ENCODE measurements at regions not wholly inside any gene's neighbourhood (a gene's known extent, or its start where the extent isn't known, plus 50 kb on each side); places are given as distances from the start of the nearest gene placed in this dataset.

DNA sequence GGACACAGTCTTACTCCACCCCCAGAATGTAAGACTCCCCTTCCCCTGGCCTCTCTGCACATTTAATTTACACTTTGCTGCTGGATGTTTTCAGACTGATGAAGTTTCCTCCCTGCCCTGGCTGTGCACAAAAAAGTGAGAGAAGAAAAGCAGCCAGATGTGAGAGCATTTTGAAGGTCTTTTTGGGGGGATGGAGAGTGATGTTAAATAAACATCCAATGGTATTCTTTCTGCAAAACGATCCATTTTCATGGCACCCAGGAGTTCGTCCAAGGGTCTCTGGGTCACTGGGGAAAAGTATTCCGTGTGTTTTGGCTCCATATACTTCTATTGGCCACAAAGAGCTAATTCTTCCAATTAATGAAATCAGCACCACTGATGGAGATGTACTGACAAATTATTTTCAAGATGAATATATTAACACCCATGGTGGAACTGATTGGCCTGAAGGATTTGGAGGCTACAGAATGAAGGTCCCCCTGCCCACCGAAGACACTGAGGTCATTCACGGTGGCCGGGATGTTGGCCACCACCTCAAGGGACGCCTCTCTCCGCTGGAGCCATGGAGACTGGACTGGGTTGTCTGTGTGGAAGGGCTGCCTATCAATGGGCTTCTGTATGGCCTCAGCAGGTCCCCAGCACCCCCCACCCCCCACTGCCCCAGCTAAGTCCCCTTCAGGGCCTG, 107.6 kb upstream of the PKDCC start:
- Mint-ChIP-seq H3K4me1 (ENCODE audit: low read depth) (no peaks in the 10 kb centered on the region), H3K27ac (no peak overlapping the region), H3K9me3 (no peaks in the 10 kb centered on the region), H3K27me3 (ENCODE audit: insufficient read depth) (peaks cover 22% of the 10 kb centered on the region), H3K4me3 (no peak overlapping the region), H3K36me3 (ENCODE audit: low read depth) (no peaks in the 10 kb centered on the region)
- TF ChIP-seq, protein P1, sequence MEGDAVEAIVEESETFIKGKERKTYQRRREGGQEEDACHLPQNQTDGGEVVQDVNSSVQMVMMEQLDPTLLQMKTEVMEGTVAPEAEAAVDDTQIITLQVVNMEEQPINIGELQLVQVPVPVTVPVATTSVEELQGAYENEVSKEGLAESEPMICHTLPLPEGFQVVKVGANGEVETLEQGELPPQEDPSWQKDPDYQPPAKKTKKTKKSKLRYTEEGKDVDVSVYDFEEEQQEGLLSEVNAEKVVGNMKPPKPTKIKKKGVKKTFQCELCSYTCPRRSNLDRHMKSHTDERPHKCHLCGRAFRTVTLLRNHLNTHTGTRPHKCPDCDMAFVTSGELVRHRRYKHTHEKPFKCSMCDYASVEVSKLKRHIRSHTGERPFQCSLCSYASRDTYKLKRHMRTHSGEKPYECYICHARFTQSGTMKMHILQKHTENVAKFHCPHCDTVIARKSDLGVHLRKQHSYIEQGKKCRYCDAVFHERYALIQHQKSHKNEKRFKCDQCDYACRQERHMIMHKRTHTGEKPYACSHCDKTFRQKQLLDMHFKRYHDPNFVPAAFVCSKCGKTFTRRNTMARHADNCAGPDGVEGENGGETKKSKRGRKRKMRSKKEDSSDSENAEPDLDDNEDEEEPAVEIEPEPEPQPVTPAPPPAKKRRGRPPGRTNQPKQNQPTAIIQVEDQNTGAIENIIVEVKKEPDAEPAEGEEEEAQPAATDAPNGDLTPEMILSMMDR (IDR thresholded peaks at IDR 0.05) = no peak
- DNase-seq = no peak

DNA sequence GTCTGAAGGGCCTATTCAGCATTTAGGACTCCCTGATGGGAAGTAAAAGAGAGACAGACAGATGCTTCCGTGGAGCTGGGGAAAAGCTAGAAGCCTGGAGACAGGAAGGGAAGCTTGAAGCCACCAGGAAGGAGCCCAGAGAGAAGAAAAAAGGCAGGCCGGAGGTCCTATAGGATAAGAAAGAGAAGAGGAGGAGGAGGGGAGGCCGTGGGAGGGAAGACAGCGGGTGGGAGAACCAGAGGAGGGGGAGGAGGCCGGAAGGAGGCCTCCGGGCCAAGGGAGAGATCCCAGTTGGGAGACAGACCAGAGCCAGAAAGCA, 107.1 kb upstream of the PKDCC start:
- no peaks in the 10 kb centered on the region for H3K9me3 Mint-ChIP-seq
- no peaks in the 10 kb centered on the region for H3K36me3 Mint-ChIP-seq (ENCODE audit: low read depth)
- no peak overlapping the region for H3K27ac Mint-ChIP-seq
- no peak for DNase-seq
- peaks cover 22% of the 10 kb centered on the region for H3K27me3 Mint-ChIP-seq (ENCODE audit: insufficient read depth)
- TF ChIP-seq, protein P1 (IDR thresholded peaks at IDR 0.05) = no peak
- no peaks in the 10 kb centered on the region for H3K4me1 Mint-ChIP-seq (ENCODE audit: low read depth)
- H3K4me3 Mint-ChIP-seq = no peak overlapping the region

DNA sequence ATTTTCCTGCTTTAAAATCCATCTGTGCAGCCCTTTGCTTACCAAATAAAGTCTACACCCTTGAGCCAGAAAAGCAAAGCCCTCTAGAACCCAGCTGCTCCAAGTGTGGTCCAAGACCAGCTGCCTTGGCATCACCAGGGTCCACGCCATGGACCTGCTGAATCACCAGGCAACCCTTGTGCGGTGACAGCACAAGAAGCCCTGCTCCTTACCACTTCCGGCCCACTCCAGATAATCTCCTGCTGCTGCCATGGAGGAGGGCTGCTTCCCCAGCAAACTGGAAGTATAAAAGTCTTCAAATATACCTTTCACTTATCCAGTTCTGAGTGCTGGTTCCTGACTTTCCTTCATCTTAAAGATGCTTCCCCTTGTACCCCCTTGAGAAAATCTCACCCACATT, 106.0 kb upstream of the PKDCC start:
- H3K4me3 Mint-ChIP-seq = no peak overlapping the region
- no peak for DNase-seq
- peaks cover 26% of the 10 kb centered on the region for H3K27me3 Mint-ChIP-seq (ENCODE audit: insufficient read depth)
- H3K9me3 Mint-ChIP-seq = no peaks in the 10 kb centered on the region
- TF ChIP-seq, protein P1 (IDR thresholded peaks at IDR 0.05) = no peak
- H3K27ac Mint-ChIP-seq = no peak overlapping the region
- H3K36me3 Mint-ChIP-seq (ENCODE audit: low read depth) = no peaks in the 10 kb centered on the region
- H3K4me1 Mint-ChIP-seq (ENCODE audit: low read depth) = no peaks in the 10 kb centered on the region

DNA sequence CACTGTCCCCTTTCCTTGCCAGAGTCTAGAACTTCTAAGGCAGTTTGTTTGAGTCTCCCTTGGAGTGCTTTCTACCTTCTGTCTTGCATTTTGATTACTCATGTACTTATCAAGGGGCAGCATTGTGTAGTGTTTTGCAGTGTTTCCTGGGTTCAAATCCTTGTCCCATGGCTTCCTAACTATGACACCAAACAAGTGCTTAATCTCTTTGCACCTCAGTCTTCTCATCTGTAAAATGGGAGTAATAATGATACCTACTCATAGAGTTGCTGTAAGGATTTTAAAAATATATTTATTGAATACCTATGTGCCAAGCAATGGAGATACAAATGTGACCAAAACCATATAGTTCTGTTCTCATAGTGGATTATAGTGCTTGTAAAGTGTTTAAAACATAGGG, 105.5 kb upstream of the PKDCC start:
- no peaks in the 10 kb centered on the region for H3K4me1 Mint-ChIP-seq (ENCODE audit: low read depth)
- no peaks in the 10 kb centered on the region for H3K9me3 Mint-ChIP-seq
- no peak overlapping the region for H3K27ac Mint-ChIP-seq
- H3K4me3 Mint-ChIP-seq = no peak overlapping the region
- H3K36me3 Mint-ChIP-seq (ENCODE audit: low read depth) = no peaks in the 10 kb centered on the region
- no peak for DNase-seq
- H3K27me3 Mint-ChIP-seq (ENCODE audit: insufficient read depth) = peaks cover 28% of the 10 kb centered on the region
- TF ChIP-seq, protein P1 (IDR thresholded peaks at IDR 0.05) = no peak

DNA sequence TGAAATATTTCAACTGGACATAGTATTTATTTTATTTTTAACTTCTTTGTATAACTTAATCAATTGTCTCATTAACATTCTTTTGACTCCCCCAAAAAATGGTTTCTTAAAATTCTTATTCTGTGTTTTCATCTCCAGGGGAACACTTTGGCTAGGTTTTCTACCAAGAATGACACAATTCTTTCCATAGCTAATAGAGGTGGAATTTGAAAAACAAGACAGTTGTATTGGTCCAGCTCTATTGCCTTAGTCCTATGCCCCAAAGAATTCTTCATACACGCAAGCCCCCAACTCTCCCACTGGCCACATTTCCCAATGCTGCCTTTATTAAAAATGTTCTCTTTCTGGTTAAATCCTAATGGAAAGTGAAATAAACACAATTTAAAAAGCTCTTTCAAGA, 104.7 kb upstream of the PKDCC start:
- Mint-ChIP-seq H3K4me1 (ENCODE audit: low read depth) (no peaks in the 10 kb centered on the region), H3K27ac (no peak overlapping the region)

More for the DNA sequence above, 104.7 kb upstream of the PKDCC start:
- no peaks in the 10 kb centered on the region for H3K9me3 Mint-ChIP-seq
- no peak overlapping the region for H3K4me3 Mint-ChIP-seq
- TF ChIP-seq, protein P1 (IDR thresholded peaks at IDR 0.05) = no peak
- peaks cover 29% of the 10 kb centered on the region for H3K27me3 Mint-ChIP-seq (ENCODE audit: insufficient read depth)
- DNase-seq = no peak
- H3K36me3 Mint-ChIP-seq (ENCODE audit: low read depth) = no peaks in the 10 kb centered on the region

Data from HFFc6 (cell line).